ENCODE measurements at regions not wholly inside any gene's neighbourhood (a gene's known extent, or its start where the extent isn't known, plus 50 kb on each side); places are given as distances from the start of the nearest gene placed in this dataset.

DNA sequence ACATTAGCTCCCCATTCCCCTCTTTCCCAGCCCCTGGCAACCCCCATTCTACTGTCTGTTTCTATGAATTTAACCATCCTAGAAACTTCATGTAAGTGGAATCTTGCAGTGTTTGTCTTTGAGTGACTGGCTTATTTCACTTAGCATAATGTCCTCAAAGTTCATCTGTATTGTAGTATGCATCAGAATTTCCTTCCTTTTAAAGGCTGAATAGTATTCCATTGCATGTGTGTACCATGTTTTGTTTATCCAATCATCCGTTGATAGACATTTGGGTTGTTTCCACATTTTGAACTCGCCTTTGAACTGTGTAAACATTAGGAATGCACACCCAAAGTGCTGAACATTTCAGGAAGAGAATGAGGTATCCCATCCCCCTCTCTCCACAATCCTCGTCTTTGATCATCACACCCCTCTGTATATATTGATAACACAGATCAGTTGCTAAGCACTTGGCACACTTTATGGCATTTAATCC, 56.4 kb upstream of the PLAC1 start:
- Histone ChIP-seq H3K23ac (ENCODE audit: insufficient read length) (no peak overlapping the region), H4K91ac (replicated peaks; ENCODE audit: insufficient read length, low read length) (no peak overlapping the region), H4K8ac (ENCODE audit: extremely low read depth, insufficient read depth, low read length) (no peak overlapping the region), H3K9ac (replicated peaks in 1 of 4; ENCODE audit: extremely low read depth in 1 of 4, low read depth in 3 of 4, low read length in 3 of 4) (no peak overlapping the region), H3K18ac (ENCODE audit: extremely low read depth, low read length) (no peak overlapping the region), H3K36me3 (ENCODE audit: control insufficient read depth in 2 of 4, insufficient read depth in 4 of 4, low read length in 3 of 4) (no peaks in the 10 kb centered on the region), H3K56ac (replicated peaks; ENCODE audit: insufficient read length, low read depth, low read length) (no peak overlapping the region), H2BK5ac (ENCODE audit: low read depth, low read length) (no peak overlapping the region), H3K27me3 (replicated peaks in 1 of 4; ENCODE audit: control insufficient read depth in 3 of 4, extremely low read depth in 1 of 4, insufficient read depth in 3 of 4, low read length in 3 of 4) (no peaks in the 10 kb centered on the region), H2BK12ac (ENCODE audit: low read depth, low read length) (no peak overlapping the region), H4K5ac (ENCODE audit: insufficient read length, low read depth, low read length) (no peak overlapping the region), H2BK20ac (ENCODE audit: low read length) (no peak overlapping the region), H3K27ac (ENCODE audit: low read depth, low read length) (no peak overlapping the region), H3K4me1 (replicated peaks in 1 of 4; ENCODE audit: control insufficient read depth in 3 of 4, insufficient read depth in 4 of 4, low read length in 3 of 4) (peaks cover 0 to 6% (median 5%) of the 10 kb centered on the region in 4 experiments; a peak in 5 of 7 replicates), H3K14ac (ENCODE audit: insufficient read length) (no peak overlapping the region), H2BK120ac (replicated peaks; ENCODE audit: low read depth, low read length) (no peak overlapping the region), H3K23me2 (ENCODE audit: low read depth, low read length) (no peaks in the 10 kb centered on the region), H4K20me1 (replicated peaks in 1 of 2; ENCODE audit: control insufficient read depth in 1 of 2, insufficient read depth in 2 of 2, low read length in 2 of 2) (no peaks in the 10 kb centered on the region), H3K79me1 (ENCODE audit: low read depth, low read length) (no peaks in the 10 kb centered on the region), H2AFZ (ENCODE audit: low read length) (no peak overlapping the region), H2AK5ac (ENCODE audit: low read depth, low read length) (no peak overlapping the region), H3K79me2 (ENCODE audit: control insufficient read depth in 1 of 2, insufficient read depth in 2 of 2, low read length in 2 of 2) (no peaks in the 10 kb centered on the region), H3K4ac (replicated peaks; ENCODE audit: insufficient read length, low read depth, low read length) (no peak overlapping the region), H3K4me2 (ENCODE audit: insufficient read depth in 1 of 2, low read depth in 2 of 2, low read length in 2 of 2) (no peak overlapping the region), H3K9me3 (ENCODE audit: insufficient read depth in 2 of 2, low read depth in 1 of 2, low read length in 1 of 2) (no peaks in the 10 kb centered on the region), H2BK15ac (ENCODE audit: low read length) (no peak overlapping the region), H3K4me3 (ENCODE audit: extremely low read depth in 1 of 4, insufficient read depth in 2 of 4, low read depth in 3 of 4, low read length in 4 of 4) (no peak overlapping the region)
- POLR2A ChIA-PET (ENCODE audit: partially characterized antibody): no interaction called here
- CTCF ChIA-PET (ENCODE audit: partially characterized antibody): interaction anchor here (2.8 kb wide), 1 partner anchor 50 kb away, joined by 11 read pairs; no protein-coding TSS in a partner anchor
- no peak for TF ChIP-seq JUN (IDR thresholded peaks at IDR 0.05; ENCODE audit: low read depth, low read length)
- no peak for TF ChIP-seq ASH2L (IDR thresholded peaks at IDR 0.05; ENCODE audit: low read length)
- DNase-seq (ENCODE audit: low read depth in 1 of 2, low spot score in 2 of 2): no peak
- no peak for FAIRE-seq
- WGBS, 2 experiments (ENCODE audit: extremely low coverage in 1 of 2, insufficient coverage in 1 of 2, insufficient read length in 1 of 2, insufficient replicate concordance in 2 of 2, low coverage in 1 of 2, low lambda C conversion rate in 2 of 2, missing lambda C conversion rate in 1 of 2): 93% methylated on average over 3 of the region's 3 CpGs; no CpG with 5 or more reads in 1 of the 2 experiments

Measured in H1 (cell line).